ENCODE measurements at regions not wholly inside any gene's neighbourhood (a gene's known extent, or its start where the extent isn't known, plus 50 kb on each side); places are given as distances from the start of the nearest gene placed in this dataset.

- Histone ChIP-seq H3K79me2 (ENCODE audit: insufficient read depth, low read length) (no peaks in the 10 kb centered on the region), H3K27ac (ENCODE audit: extremely low read length, insufficient read depth, low read length) (no peak overlapping the region), H2AFZ (ENCODE audit: low read length) (no peak overlapping the region), H3K9ac (ENCODE audit: insufficient read depth, low read depth, low read length) (no peak overlapping the region), H3K27me3 (ENCODE audit: control insufficient read depth in 1 of 2, insufficient read depth in 2 of 2, low read length in 2 of 2) (no peaks in the 10 kb centered on the region), H3K36me3 (replicated peaks in 1 of 2; ENCODE audit: control insufficient read depth in 1 of 2, insufficient read depth in 2 of 2, low read length in 2 of 2) (no peaks in the 10 kb centered on the region), H4K20me1 (ENCODE audit: insufficient read depth, low read length) (no peaks in the 10 kb centered on the region), H3K4me3 (replicated peaks in 1 of 3; ENCODE audit: insufficient read depth in 1 of 3, low read depth in 2 of 3, low read length in 3 of 3) (no peak overlapping the region), H3K4me2 (ENCODE audit: low read depth, low read length) (no peak overlapping the region), H3K9me3 (ENCODE audit: low read length) (no peaks in the 10 kb centered on the region), H3K4me1 (ENCODE audit: insufficient read depth, low read length) (no peaks in the 10 kb centered on the region)
- intact Hi-C loops (cut with micrococcal nuclease; ENCODE audit: unreplicated experiment) (no loop called here), in situ Hi-C loops (cut with HindIII; ENCODE audit: extremely low pct_ligation_motif_present, low pct_unique_long_range_greater_than_20kb) (no loop called here)
- DNase-seq (ENCODE audit: low spot score) (no peak), FAIRE-seq (no peak), ATAC-seq (no peak)
- no TSS peak for BruUV-seq (replicated peaks)
- TF ChIP-seq DNMT3B (CRISPR knock-in tag; conservative IDR thresholded peaks at IDR 0.05) (no peak), ZNF136 (CRISPR knock-in tag; IDR thresholded peaks at IDR 0.05; ENCODE audit: low read depth) (no peak), ELF4 (CRISPR knock-in tag; IDR thresholded peaks at IDR 0.05; ENCODE audit: borderline replicate concordance) (no peak), THRA (CRISPR knock-in tag; IDR thresholded peaks at IDR 0.05; ENCODE audit: borderline replicate concordance) (no peak), AKAP8 (CRISPR knock-in tag; IDR thresholded peaks at IDR 0.05) (no peak), ZNF503 (CRISPR knock-in tag; IDR thresholded peaks at IDR 0.05) (no peak), ARNTL (CRISPR knock-in tag; IDR thresholded peaks at IDR 0.05) (no peak), MXD3 (CRISPR knock-in tag; IDR thresholded peaks at IDR 0.05) (no peak), ZBTB3 (CRISPR knock-in tag; IDR thresholded peaks at IDR 0.05; ENCODE audit: borderline replicate concordance, low read depth) (no peak), MED13 (CRISPR knock-in tag; IDR thresholded peaks at IDR 0.05) (no peak), ZFAT (CRISPR knock-in tag; conservative IDR thresholded peaks at IDR 0.05) (no peak)
- 10% methylated on average over 3 of the region's 3 CpGs for WGBS (ENCODE audit: low lambda C conversion rate)
- ChIA-PET CTCF (ENCODE audit: low intra/inter-chr PET ratio, low total read pairs) (no interaction called here), POLR2A (no interaction called here)
Measured at GRCh38 chr16:52787709-52788108, 240.8 kb upstream of the TOX3 start.
